Loucy (cell line): ENCODE measurements at regions not wholly inside any gene's neighbourhood (a gene's known extent, or its start where the extent isn't known, plus 50 kb on each side); places are given as distances from the start of the nearest gene placed in this dataset.

Source experiments
- CTCF ChIP-seq: fragments of 200-600 bp; sonication (generic); conservative IDR thresholded peaks from 2 replicates; pipeline ENCODE4 v1.5.1; 2014; ENCODE audit warnings: mild to moderate bottlenecking, antibody characterized with exemption, low read length
- EZH2phosphoT487 ChIP-seq: fragments of 200-600 bp; IDR thresholded peaks from 2 replicates; pipeline ENCODE4 v1.6.1; 2018; ENCODE audit warnings: antibody characterized with exemption, mild to moderate bottlenecking, moderate library complexity, borderline replicate concordance

- TF ChIP-seq CTCF (no peak), EZH2phosphoT487 (peak; percentile 40; the same call in 1 of the 2 replicates)
Observed at GRCh38 chr6:148203970-148204369, 138.7 kb upstream of the SASH1 start.
